ENCODE measurements at regions not wholly inside any gene's neighbourhood (a gene's known extent, or its start where the extent isn't known, plus 50 kb on each side); places are given as distances from the start of the nearest gene placed in this dataset.

- no peaks in the 10 kb centered on the region for H3K4me1 ChIP-seq (ENCODE audit: control insufficient read depth, insufficient read depth, low read length)
- intact Hi-C loops (cut with micrococcal nuclease; ENCODE audit: unreplicated experiment) (no loop called here), in situ Hi-C loops (cut with HindIII; ENCODE audit: low pct_unique_long_range_greater_than_20kb, low sequenced_read_pairs) (no loop called here)
- H3K36me3 ChIP-seq (ENCODE audit: control insufficient read depth, insufficient read depth, low read length): no peaks in the 10 kb centered on the region
- no TSS peak for BruUV-seq (replicated peaks)
- H3K4me3 ChIP-seq (ENCODE audit: low read depth in 2 of 2, low read length in 2 of 2): no peak overlapping the region
- ATAC-seq: no peak
- no peaks in the 10 kb centered on the region for H3K9me3 ChIP-seq (ENCODE audit: control insufficient read depth, insufficient read depth, low read depth, low read length)
- CTCF ChIA-PET: interaction anchor here (0.6 kb wide), 1 partner anchor 9 kb away, joined by 4 read pairs; no protein-coding TSS in a partner anchor
- H3K27ac ChIP-seq (ENCODE audit: low read length): no peak overlapping the region
- no peaks in the 10 kb centered on the region for H3K27me3 ChIP-seq (ENCODE audit: control insufficient read depth, insufficient read depth, low read length)
- no peak for DNase-seq (ENCODE audit: low read depth, low spot score)
- TF ChIP-seq, protein P1, sequence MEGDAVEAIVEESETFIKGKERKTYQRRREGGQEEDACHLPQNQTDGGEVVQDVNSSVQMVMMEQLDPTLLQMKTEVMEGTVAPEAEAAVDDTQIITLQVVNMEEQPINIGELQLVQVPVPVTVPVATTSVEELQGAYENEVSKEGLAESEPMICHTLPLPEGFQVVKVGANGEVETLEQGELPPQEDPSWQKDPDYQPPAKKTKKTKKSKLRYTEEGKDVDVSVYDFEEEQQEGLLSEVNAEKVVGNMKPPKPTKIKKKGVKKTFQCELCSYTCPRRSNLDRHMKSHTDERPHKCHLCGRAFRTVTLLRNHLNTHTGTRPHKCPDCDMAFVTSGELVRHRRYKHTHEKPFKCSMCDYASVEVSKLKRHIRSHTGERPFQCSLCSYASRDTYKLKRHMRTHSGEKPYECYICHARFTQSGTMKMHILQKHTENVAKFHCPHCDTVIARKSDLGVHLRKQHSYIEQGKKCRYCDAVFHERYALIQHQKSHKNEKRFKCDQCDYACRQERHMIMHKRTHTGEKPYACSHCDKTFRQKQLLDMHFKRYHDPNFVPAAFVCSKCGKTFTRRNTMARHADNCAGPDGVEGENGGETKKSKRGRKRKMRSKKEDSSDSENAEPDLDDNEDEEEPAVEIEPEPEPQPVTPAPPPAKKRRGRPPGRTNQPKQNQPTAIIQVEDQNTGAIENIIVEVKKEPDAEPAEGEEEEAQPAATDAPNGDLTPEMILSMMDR (IDR thresholded peaks at IDR 0.05): no peak
- TF ChIP-seq, protein P2, sequence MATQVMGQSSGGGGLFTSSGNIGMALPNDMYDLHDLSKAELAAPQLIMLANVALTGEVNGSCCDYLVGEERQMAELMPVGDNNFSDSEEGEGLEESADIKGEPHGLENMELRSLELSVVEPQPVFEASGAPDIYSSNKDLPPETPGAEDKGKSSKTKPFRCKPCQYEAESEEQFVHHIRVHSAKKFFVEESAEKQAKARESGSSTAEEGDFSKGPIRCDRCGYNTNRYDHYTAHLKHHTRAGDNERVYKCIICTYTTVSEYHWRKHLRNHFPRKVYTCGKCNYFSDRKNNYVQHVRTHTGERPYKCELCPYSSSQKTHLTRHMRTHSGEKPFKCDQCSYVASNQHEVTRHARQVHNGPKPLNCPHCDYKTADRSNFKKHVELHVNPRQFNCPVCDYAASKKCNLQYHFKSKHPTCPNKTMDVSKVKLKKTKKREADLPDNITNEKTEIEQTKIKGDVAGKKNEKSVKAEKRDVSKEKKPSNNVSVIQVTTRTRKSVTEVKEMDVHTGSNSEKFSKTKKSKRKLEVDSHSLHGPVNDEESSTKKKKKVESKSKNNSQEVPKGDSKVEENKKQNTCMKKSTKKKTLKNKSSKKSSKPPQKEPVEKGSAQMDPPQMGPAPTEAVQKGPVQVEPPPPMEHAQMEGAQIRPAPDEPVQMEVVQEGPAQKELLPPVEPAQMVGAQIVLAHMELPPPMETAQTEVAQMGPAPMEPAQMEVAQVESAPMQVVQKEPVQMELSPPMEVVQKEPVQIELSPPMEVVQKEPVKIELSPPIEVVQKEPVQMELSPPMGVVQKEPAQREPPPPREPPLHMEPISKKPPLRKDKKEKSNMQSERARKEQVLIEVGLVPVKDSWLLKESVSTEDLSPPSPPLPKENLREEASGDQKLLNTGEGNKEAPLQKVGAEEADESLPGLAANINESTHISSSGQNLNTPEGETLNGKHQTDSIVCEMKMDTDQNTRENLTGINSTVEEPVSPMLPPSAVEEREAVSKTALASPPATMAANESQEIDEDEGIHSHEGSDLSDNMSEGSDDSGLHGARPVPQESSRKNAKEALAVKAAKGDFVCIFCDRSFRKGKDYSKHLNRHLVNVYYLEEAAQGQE (IDR thresholded peaks at IDR 0.05; ENCODE audit: insufficient read depth in 1 of 2, low read depth in 2 of 2, low read length in 1 of 2): no peak
- no peak for TF ChIP-seq POLR2AphosphoS5 (IDR thresholded peaks at IDR 0.05; ENCODE audit: low read depth, low read length)
- TF ChIP-seq SIN3A (IDR thresholded peaks at IDR 0.05; ENCODE audit: borderline replicate concordance, insufficient read depth, low read depth, low read length): no peak
- no peak for TF ChIP-seq TCF7L2 (IDR thresholded peaks at IDR 0.05; ENCODE audit: low read depth, low read length)
- POLR2A ChIA-PET: no interaction called here
These were observed 324.1 kb upstream of the ALCAM start for GRCh38 chr3:105042586-105042985.

GRCh38 chr3:105051111-105051510 is 315.6 kb upstream of the ALCAM start:
- Histone ChIP-seq H3K9me3 (ENCODE audit: control insufficient read depth, insufficient read depth, low read depth, low read length) (no peaks in the 10 kb centered on the region), H3K36me3 (ENCODE audit: control insufficient read depth, insufficient read depth, low read length) (no peaks in the 10 kb centered on the region), H3K27me3 (ENCODE audit: control insufficient read depth, insufficient read depth, low read length) (no peaks in the 10 kb centered on the region), H3K4me3 (ENCODE audit: low read depth in 2 of 2, low read length in 2 of 2) (no peak overlapping the region), H3K4me1 (ENCODE audit: control insufficient read depth, insufficient read depth, low read length) (no peaks in the 10 kb centered on the region), H3K27ac (ENCODE audit: low read length) (no peak overlapping the region)
- no peak for ATAC-seq
- no peak for DNase-seq (ENCODE audit: low read depth, low spot score)
- intact Hi-C loops (cut with micrococcal nuclease; ENCODE audit: unreplicated experiment): no loop called here
- POLR2A ChIA-PET: no interaction called here
- CTCF ChIA-PET: no interaction called here
- TF ChIP-seq TCF7L2 (IDR thresholded peaks at IDR 0.05; ENCODE audit: low read depth, low read length) (no peak), SIN3A (IDR thresholded peaks at IDR 0.05; ENCODE audit: borderline replicate concordance, insufficient read depth, low read depth, low read length) (no peak), POLR2AphosphoS5 (IDR thresholded peaks at IDR 0.05; ENCODE audit: low read depth, low read length) (no peak)
- TF ChIP-seq, protein P1 (IDR thresholded peaks at IDR 0.05): no peak
- TF ChIP-seq, protein P2 (IDR thresholded peaks at IDR 0.05; ENCODE audit: insufficient read depth in 1 of 2, low read depth in 2 of 2, low read length in 1 of 2): no peak
- BruUV-seq (replicated peaks): no TSS peak
- in situ Hi-C loops (cut with HindIII; ENCODE audit: low pct_unique_long_range_greater_than_20kb, low sequenced_read_pairs): no loop called here
